ENCODE measurements at regions not wholly inside any gene's neighbourhood (a gene's known extent, or its start where the extent isn't known, plus 50 kb on each side); places are given as distances from the start of the nearest gene placed in this dataset.

- no peaks in the 10 kb centered on the region for H3K36me3 ChIP-seq (replicated peaks; ENCODE audit: insufficient read depth, low read length)
- H3K9me3 ChIP-seq (replicated peaks; ENCODE audit: insufficient read depth, low read length), result no peaks in the 10 kb centered on the region
- H3K27me3 ChIP-seq (replicated peaks; ENCODE audit: insufficient read depth, low read length), result no peaks in the 10 kb centered on the region
- H3K4me3 ChIP-seq (ENCODE audit: low read length), result no peak overlapping the region
- no peaks in the 10 kb centered on the region for H3K9me2 ChIP-seq (replicated peaks; ENCODE audit: insufficient read depth, low read length)
- H3K79me2 ChIP-seq (ENCODE audit: low read length), result no peaks in the 10 kb centered on the region
- no peak for DNase-seq
- H3K27ac ChIP-seq (ENCODE audit: low read length), result no peak overlapping the region
- H4K20me1 ChIP-seq (ENCODE audit: insufficient read depth, low read length), result no peaks in the 10 kb centered on the region
- H3K4me1 ChIP-seq (ENCODE audit: low read length), result no peaks in the 10 kb centered on the region
- no peak overlapping the region for H3K4me2 ChIP-seq (ENCODE audit: low read depth, low read length)
- H2AFZ ChIP-seq (ENCODE audit: low read length), result no peak overlapping the region
- no peak overlapping the region for H3K9ac ChIP-seq (ENCODE audit: low read length)
- H3F3A ChIP-seq (ENCODE audit: insufficient read depth, low read length), result no peaks in the 10 kb centered on the region
- no peak for TF ChIP-seq EZH2phosphoT487 (IDR thresholded peaks at IDR 0.05; ENCODE audit: low read length)
- TF ChIP-seq, protein P1, sequence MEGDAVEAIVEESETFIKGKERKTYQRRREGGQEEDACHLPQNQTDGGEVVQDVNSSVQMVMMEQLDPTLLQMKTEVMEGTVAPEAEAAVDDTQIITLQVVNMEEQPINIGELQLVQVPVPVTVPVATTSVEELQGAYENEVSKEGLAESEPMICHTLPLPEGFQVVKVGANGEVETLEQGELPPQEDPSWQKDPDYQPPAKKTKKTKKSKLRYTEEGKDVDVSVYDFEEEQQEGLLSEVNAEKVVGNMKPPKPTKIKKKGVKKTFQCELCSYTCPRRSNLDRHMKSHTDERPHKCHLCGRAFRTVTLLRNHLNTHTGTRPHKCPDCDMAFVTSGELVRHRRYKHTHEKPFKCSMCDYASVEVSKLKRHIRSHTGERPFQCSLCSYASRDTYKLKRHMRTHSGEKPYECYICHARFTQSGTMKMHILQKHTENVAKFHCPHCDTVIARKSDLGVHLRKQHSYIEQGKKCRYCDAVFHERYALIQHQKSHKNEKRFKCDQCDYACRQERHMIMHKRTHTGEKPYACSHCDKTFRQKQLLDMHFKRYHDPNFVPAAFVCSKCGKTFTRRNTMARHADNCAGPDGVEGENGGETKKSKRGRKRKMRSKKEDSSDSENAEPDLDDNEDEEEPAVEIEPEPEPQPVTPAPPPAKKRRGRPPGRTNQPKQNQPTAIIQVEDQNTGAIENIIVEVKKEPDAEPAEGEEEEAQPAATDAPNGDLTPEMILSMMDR (IDR thresholded peaks at IDR 0.05; ENCODE audit: low read length), result no peak
- TF ChIP-seq EZH2 (optimal IDR thresholded peaks at IDR 0.05; ENCODE audit: low read depth, low read length), result no peak
These were observed 625.9 kb downstream of the TLE4 start for GRCh38 chr9:80197661-80198060.

DNA sequence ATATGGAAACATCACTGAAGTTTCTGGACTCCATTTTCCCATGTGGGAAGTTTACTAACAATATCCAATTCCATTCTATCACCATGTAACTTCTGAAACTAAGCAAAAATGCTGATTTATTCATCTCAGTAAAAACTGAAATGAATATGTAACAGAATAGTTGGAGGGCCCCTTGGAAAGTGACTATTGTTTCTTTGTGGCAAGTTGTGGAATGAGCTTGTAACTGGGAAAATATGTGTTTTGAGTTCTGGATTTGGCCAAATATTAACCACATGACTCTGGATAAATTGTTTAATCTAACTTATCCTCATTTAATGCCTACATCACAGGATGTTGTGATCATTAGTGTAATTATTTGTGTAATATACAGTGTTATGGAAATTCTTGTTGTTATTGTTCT, 619.3 kb downstream of the TLE4 start:
- no peak overlapping the region for H3K4me3 ChIP-seq (ENCODE audit: low read length)
- no peak for DNase-seq
- no peaks in the 10 kb centered on the region for H4K20me1 ChIP-seq (ENCODE audit: insufficient read depth, low read length)
- no peaks in the 10 kb centered on the region for H3K27me3 ChIP-seq (replicated peaks; ENCODE audit: insufficient read depth, low read length)
- no peak overlapping the region for H3K27ac ChIP-seq (ENCODE audit: low read length)
- H3K4me2 ChIP-seq (ENCODE audit: low read depth, low read length), result no peak overlapping the region
- no peaks in the 10 kb centered on the region for H3F3A ChIP-seq (ENCODE audit: insufficient read depth, low read length)
- H3K9me2 ChIP-seq (replicated peaks; ENCODE audit: insufficient read depth, low read length), result no peaks in the 10 kb centered on the region
- no peaks in the 10 kb centered on the region for H3K4me1 ChIP-seq (ENCODE audit: low read length)
- H3K9ac ChIP-seq (ENCODE audit: low read length), result no peak overlapping the region
- H3K79me2 ChIP-seq (ENCODE audit: low read length), result no peaks in the 10 kb centered on the region
- H3K36me3 ChIP-seq (replicated peaks; ENCODE audit: insufficient read depth, low read length), result no peaks in the 10 kb centered on the region
- no peaks in the 10 kb centered on the region for H3K9me3 ChIP-seq (replicated peaks; ENCODE audit: insufficient read depth, low read length)
- H2AFZ ChIP-seq (ENCODE audit: low read length), result no peak overlapping the region
- TF ChIP-seq EZH2phosphoT487 (IDR thresholded peaks at IDR 0.05; ENCODE audit: low read length) (no peak), EZH2 (optimal IDR thresholded peaks at IDR 0.05; ENCODE audit: low read depth, low read length) (no peak)
- TF ChIP-seq, protein P1 (IDR thresholded peaks at IDR 0.05; ENCODE audit: low read length), result no peak

- TF ChIP-seq, protein P1 (IDR thresholded peaks at IDR 0.05; ENCODE audit: low read length), result no peak
- Histone ChIP-seq H3K4me1 (ENCODE audit: low read length) (no peaks in the 10 kb centered on the region), H3K9me3 (replicated peaks; ENCODE audit: insufficient read depth, low read length) (no peaks in the 10 kb centered on the region), H3K4me2 (ENCODE audit: low read depth, low read length) (no peak overlapping the region), H3K27me3 (replicated peaks; ENCODE audit: insufficient read depth, low read length) (no peaks in the 10 kb centered on the region), H4K20me1 (ENCODE audit: insufficient read depth, low read length) (no peaks in the 10 kb centered on the region), H3K79me2 (ENCODE audit: low read length) (no peaks in the 10 kb centered on the region), H3K27ac (ENCODE audit: low read length) (no peak overlapping the region), H3K9me2 (replicated peaks; ENCODE audit: insufficient read depth, low read length) (no peaks in the 10 kb centered on the region), H3K9ac (ENCODE audit: low read length) (no peak overlapping the region), H3F3A (ENCODE audit: insufficient read depth, low read length) (no peaks in the 10 kb centered on the region), H3K36me3 (replicated peaks; ENCODE audit: insufficient read depth, low read length) (no peaks in the 10 kb centered on the region), H2AFZ (ENCODE audit: low read length) (no peak overlapping the region), H3K4me3 (ENCODE audit: low read length) (no peak overlapping the region)
- no peak for DNase-seq
These were observed 616.8 kb downstream of the TLE4 start for GRCh38 chr9:80188579-80188978.
